ENCODE measurements at regions not wholly inside any gene's neighbourhood (a gene's known extent, or its start where the extent isn't known, plus 50 kb on each side); places are given as distances from the start of the nearest gene placed in this dataset.

DNA sequence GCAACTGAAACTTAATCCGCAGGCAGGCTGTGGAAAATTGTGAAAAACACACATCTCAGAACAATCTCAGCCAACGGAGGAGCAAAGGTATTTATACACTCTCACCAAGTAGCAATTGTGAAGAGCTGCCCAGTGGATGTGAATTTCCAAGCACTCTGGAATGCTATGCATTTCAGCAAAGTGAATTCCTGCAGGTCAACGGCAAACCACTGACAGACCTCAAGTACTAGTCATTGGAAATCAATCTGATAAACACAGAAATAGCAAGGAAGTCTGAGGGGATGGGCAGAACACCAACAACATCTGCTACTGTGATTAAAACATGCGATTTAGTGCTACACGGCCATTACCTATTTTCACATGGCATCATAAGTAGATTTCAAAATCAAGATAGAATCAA lies 429.1 kb downstream of the HTR1B start:
- H3K27ac ChIP-seq = no peak overlapping the region
- no peak overlapping the region for H3K4me3 ChIP-seq
- no peaks in the 10 kb centered on the region for H3K36me3 ChIP-seq
- ATAC-seq (no peak), DNase-seq (no peak)
- H3K4me1 ChIP-seq = no peaks in the 10 kb centered on the region
- no peaks in the 10 kb centered on the region for H3K9me3 ChIP-seq
- TF ChIP-seq, protein P1, sequence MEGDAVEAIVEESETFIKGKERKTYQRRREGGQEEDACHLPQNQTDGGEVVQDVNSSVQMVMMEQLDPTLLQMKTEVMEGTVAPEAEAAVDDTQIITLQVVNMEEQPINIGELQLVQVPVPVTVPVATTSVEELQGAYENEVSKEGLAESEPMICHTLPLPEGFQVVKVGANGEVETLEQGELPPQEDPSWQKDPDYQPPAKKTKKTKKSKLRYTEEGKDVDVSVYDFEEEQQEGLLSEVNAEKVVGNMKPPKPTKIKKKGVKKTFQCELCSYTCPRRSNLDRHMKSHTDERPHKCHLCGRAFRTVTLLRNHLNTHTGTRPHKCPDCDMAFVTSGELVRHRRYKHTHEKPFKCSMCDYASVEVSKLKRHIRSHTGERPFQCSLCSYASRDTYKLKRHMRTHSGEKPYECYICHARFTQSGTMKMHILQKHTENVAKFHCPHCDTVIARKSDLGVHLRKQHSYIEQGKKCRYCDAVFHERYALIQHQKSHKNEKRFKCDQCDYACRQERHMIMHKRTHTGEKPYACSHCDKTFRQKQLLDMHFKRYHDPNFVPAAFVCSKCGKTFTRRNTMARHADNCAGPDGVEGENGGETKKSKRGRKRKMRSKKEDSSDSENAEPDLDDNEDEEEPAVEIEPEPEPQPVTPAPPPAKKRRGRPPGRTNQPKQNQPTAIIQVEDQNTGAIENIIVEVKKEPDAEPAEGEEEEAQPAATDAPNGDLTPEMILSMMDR (IDR thresholded peaks at IDR 0.05 in 4 of 5, conservative IDR thresholded peaks at IDR 0.05 in 1 of 5) = no peak
- no peak for TF ChIP-seq POLR2A (IDR thresholded peaks at IDR 0.05)
- H3K27me3 ChIP-seq = no peaks in the 10 kb centered on the region
- intact Hi-C loops (cut with DNase I; ENCODE audit: low total_unique reads) = no loop called here
- in situ Hi-C loops (cut with MboI; ENCODE audit: low sequenced_read_pairs in 4 of 4) = no loop called here

DNA sequence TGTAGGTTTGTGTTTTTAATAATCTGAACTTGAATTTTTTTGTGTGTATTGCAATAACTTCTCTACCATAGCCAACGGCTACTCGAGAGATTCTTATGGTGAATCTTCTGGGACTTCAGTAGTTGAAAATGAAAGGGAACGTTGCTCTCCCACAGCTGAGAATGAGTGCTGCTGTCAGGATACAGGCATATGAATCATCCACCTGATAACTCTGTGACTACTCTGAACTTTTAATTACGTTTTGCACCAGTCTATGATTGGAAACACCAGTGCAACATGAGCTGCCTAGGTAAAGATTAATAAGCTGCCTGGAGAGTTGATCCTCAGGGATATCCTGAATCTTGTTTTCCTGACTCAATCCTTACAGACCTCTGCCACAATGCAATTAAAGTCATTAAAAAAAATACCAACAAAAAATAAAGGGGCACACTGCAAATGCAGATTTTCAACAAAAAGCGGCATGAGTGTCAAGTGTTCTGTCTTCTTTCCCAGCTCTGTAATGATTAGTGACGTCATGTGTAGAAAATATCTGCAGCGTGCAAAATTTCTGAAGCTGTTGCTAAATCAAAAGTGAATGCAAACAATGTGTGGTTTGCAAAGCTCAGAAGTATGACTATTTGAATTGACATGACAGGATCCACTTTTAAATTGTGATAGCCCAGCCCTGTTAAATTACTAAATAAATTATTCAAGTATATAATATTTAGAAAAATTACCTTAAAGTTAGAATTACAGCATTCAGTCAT lies 432.2 kb downstream of the HTR1B start:
- Histone ChIP-seq H3K27me3 (no peaks in the 10 kb centered on the region), H3K4me3 (no peak overlapping the region), H3K9me3 (no peaks in the 10 kb centered on the region), H3K4me1 (no peaks in the 10 kb centered on the region), H3K27ac (no peak overlapping the region), H3K36me3 (no peaks in the 10 kb centered on the region)
- no peak for TF ChIP-seq POLR2A (IDR thresholded peaks at IDR 0.05)
- TF ChIP-seq, protein P1 (IDR thresholded peaks at IDR 0.05 in 4 of 5, conservative IDR thresholded peaks at IDR 0.05 in 1 of 5) = no peak
- ATAC-seq = no peak
- no peak for DNase-seq
- intact Hi-C loops (cut with DNase I; ENCODE audit: low total_unique reads) = no loop called here
- in situ Hi-C loops (cut with MboI; ENCODE audit: low sequenced_read_pairs in 4 of 4) = no loop called here

DNA sequence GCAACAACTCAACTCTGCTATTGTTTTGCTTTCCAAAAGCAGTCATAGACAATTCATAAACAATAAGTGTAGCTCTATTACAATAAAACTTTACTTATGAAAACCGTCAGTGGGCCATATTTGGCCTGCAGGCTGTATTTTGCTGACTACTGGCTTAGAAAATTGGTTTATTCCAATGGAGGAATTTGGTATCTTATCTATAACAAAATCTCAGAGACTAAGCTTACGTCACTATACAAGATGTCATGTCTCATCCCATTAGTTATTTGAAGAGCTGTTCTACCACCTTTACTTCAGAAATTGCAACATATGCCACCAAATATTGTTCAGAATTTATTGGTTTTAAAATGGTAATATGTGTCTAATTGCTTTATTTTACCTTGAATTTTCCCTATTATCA lies 436.9 kb downstream of the HTR1B start:
- intact Hi-C loops (cut with DNase I; ENCODE audit: low total_unique reads) = no loop called here
- Histone ChIP-seq H3K36me3 (no peaks in the 10 kb centered on the region), H3K4me1 (no peaks in the 10 kb centered on the region), H3K27me3 (no peaks in the 10 kb centered on the region), H3K9me3 (no peaks in the 10 kb centered on the region), H3K27ac (no peak overlapping the region), H3K4me3 (no peak overlapping the region)
- ATAC-seq (no peak), DNase-seq (no peak)
- in situ Hi-C loops (cut with MboI; ENCODE audit: low sequenced_read_pairs in 4 of 4) = no loop called here
- TF ChIP-seq, protein P1 (IDR thresholded peaks at IDR 0.05 in 4 of 5, conservative IDR thresholded peaks at IDR 0.05 in 1 of 5) = no peak
- no peak for TF ChIP-seq POLR2A (IDR thresholded peaks at IDR 0.05)

DNA sequence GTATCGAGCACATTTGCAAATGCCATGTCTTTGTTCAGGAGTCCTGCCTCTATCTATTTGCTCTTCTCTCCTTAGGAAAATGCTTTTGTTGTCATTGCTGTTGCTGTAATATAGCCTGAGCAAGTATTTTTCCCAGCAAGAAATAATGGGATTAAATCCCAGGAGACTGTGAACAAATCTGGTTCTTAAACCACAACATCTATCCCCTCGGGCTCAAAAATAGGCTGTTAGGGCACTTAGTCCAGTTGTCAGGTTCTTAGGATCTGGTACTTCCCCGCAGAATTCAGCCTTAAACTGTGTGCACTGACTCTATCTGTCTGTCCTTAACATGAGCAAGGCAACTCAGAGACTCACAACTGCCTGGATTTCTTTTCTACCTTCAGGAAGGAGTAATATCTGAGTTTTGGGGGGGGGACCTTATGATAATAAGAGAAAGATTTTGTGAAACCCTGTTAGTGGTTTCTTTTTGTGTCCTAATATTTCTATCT lies 437.5 kb downstream of the HTR1B start:
- H3K4me3 ChIP-seq = no peak overlapping the region
- in situ Hi-C loops (cut with MboI; ENCODE audit: low sequenced_read_pairs in 4 of 4) (no loop called here), intact Hi-C loops (cut with DNase I; ENCODE audit: low total_unique reads) (no loop called here)
- no peak for TF ChIP-seq POLR2A (IDR thresholded peaks at IDR 0.05)
- TF ChIP-seq, protein P1 (IDR thresholded peaks at IDR 0.05 in 4 of 5, conservative IDR thresholded peaks at IDR 0.05 in 1 of 5) = no peak
- no peak overlapping the region for H3K27ac ChIP-seq
- no peak for ATAC-seq
- DNase-seq = no peak
- H3K4me1 ChIP-seq = no peaks in the 10 kb centered on the region
- H3K27me3 ChIP-seq = no peaks in the 10 kb centered on the region
- no peaks in the 10 kb centered on the region for H3K9me3 ChIP-seq
- no peaks in the 10 kb centered on the region for H3K36me3 ChIP-seq

DNA sequence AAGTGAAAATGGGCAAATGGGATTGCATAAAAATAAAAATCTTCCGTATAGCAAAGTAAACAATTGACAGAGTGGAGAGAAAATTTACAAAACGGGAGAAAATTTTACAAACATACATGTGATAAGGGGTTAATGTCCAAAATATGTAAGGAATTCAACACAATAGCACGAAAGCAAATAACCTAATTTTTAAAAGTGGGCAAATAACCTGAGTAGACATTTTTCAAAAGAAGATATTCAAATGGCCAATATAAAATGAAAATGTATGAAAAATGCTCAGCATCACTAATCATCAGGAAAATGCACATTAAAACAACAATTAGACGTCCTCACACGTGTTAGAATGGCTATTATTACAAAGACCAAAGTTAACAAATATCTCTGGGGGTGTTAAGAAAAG lies 441.5 kb downstream of the HTR1B start:
- TF ChIP-seq POLR2A (IDR thresholded peaks at IDR 0.05) = no peak
- TF ChIP-seq, protein P1 (IDR thresholded peaks at IDR 0.05 in 4 of 5, conservative IDR thresholded peaks at IDR 0.05 in 1 of 5) = no peak
- H3K36me3 ChIP-seq = no peaks in the 10 kb centered on the region
- no peaks in the 10 kb centered on the region for H3K9me3 ChIP-seq
- in situ Hi-C loops (cut with MboI; ENCODE audit: low sequenced_read_pairs in 4 of 4) = no loop called here
- H3K4me1 ChIP-seq = no peaks in the 10 kb centered on the region
- no peak overlapping the region for H3K27ac ChIP-seq
- ATAC-seq (no peak), DNase-seq (no peak)
- intact Hi-C loops (cut with DNase I; ENCODE audit: low total_unique reads) = no loop called here
- no peak overlapping the region for H3K4me3 ChIP-seq
- no peaks in the 10 kb centered on the region for H3K27me3 ChIP-seq

Measured in gastrocnemius medialis (tissue), 4 donors.